HG02642 (cell line): ENCODE measurements at regions not wholly inside any gene's neighbourhood (a gene's known extent, or its start where the extent isn't known, plus 50 kb on each side); places are given as distances from the start of the nearest gene placed in this dataset.

Experiments used
- ATAC-seq: cut with Tn5 transposase; IDR thresholded peaks from one replicate; pipeline ENCODE4 v1.9.1; 2021; ENCODE audit warnings: mild to moderate bottlenecking; ENCODE audit not compliant: unreplicated experiment, poor library complexity

GRCh38 chr6:23584134-23584763 is 541.8 kb upstream of the NRSN1 start:
- no peak for ATAC-seq

- no peak for ATAC-seq
Measured at GRCh38 chr6:23587582-23587981, 538.4 kb upstream of the NRSN1 start.

GRCh38 chr6:23589811-23590210 is 536.2 kb upstream of the NRSN1 start:
- no peak for ATAC-seq

GRCh38 chr6:23590498-23591126 is 535.4 kb upstream of the NRSN1 start:
- ATAC-seq = no peak

GRCh38 chr6:23591761-23592160 is 534.3 kb upstream of the NRSN1 start:
- no peak for ATAC-seq

GRCh38 chr6:23600118-23600517 is 525.9 kb upstream of the NRSN1 start:
- ATAC-seq = no peak

- no peak for ATAC-seq
Measured at GRCh38 chr6:23601811-23602345, 524.1 kb upstream of the NRSN1 start.

GRCh38 chr6:23608931-23609435 is 517.0 kb upstream of the NRSN1 start:
- ATAC-seq = no peak

- ATAC-seq = no peak
Measured at GRCh38 chr6:23611776-23612381, 514.1 kb upstream of the NRSN1 start.

GRCh38 chr6:23618366-23618765 is 507.6 kb upstream of the NRSN1 start:
- ATAC-seq = no peak

GRCh38 chr6:23620911-23621401 is 505.1 kb upstream of the NRSN1 start:
- no peak for ATAC-seq

- ATAC-seq = no peak
Measured at GRCh38 chr6:23630726-23631635, 495.0 kb upstream of the NRSN1 start.

GRCh38 chr6:23633996-23634395 is 492.0 kb upstream of the NRSN1 start:
- ATAC-seq = no peak

GRCh38 chr6:23635150-23635549 is 490.9 kb upstream of the NRSN1 start:
- no peak for ATAC-seq

GRCh38 chr6:23637296-23637695 is 488.7 kb upstream of the NRSN1 start:
- no peak for ATAC-seq

GRCh38 chr6:23642849-23643248 is 483.2 kb upstream of the NRSN1 start:
- ATAC-seq = no peak

- no peak for ATAC-seq
Measured at GRCh38 chr6:23647045-23647444, 479.0 kb upstream of the NRSN1 start.

GRCh38 chr6:23650676-23651075 is 475.3 kb upstream of the NRSN1 start:
- no peak for ATAC-seq

- ATAC-seq = no peak
Measured at GRCh38 chr6:23654745-23655144, 471.3 kb upstream of the NRSN1 start.

- no peak for ATAC-seq
Measured at GRCh38 chr6:23655525-23655924, 470.5 kb upstream of the NRSN1 start.
